CD14-positive monocyte (primary cell): ENCODE measurements at regions not wholly inside any gene's neighbourhood (a gene's known extent, or its start where the extent isn't known, plus 50 kb on each side); places are given as distances from the start of the nearest gene placed in this dataset.

Experiments
- DNase-seq, 3 donors: peaks; one replicate each; pipeline ENCODE4 v3.0.0-alpha.2; 2011 to 2022
- H2AFZ ChIP-seq: 2 replicates; pipeline ENCODE4 v1.6.0; 2012; ENCODE audit warnings: mild to moderate bottlenecking, low read depth, low read length, inconsistent platforms; ENCODE audit not compliant: insufficient read depth, poor library complexity, severe bottlenecking
- H3K27ac ChIP-seq, 2 donors: 1 replicate in 1 of 2; 2 replicates in 1 of 2; pipeline ENCODE4 v1.5.1; 2012 to 2013; ENCODE audit warnings: low read length in 2 of 2, control low read depth in 1 of 2, inconsistent platforms in 1 of 2, low read depth in 1 of 2, mild to moderate bottlenecking in 1 of 2
- H3K27me3 ChIP-seq, 2 donors: one replicate each; pipeline versions ENCODE4 v1.6.0 to v1.6.1; 2011 to 2013; ENCODE audit warnings: low read length in 2 of 2; ENCODE audit not compliant: control insufficient read depth in 2 of 2, insufficient read depth in 2 of 2
- H3K36me3 ChIP-seq, 2 donors: replicated peaks in 1 of 2; 1 replicate in 1 of 2; 2 replicates in 1 of 2; pipeline versions ENCODE4 v1.5.1 to v1.6.1; 2012 to 2013; ENCODE audit warnings: low read length in 2 of 2, control low read depth in 1 of 2, inconsistent platforms in 1 of 2, mild to moderate bottlenecking in 1 of 2; ENCODE audit not compliant: insufficient read depth in 2 of 2, control insufficient read depth in 1 of 2
- H3K4me1 ChIP-seq, 2 donors: 1 replicate in 1 of 2; 2 replicates in 1 of 2; pipeline versions ENCODE4 v1.5.1 to v1.6.1; 2012 to 2013; ENCODE audit warnings: low read length in 2 of 2, control low read depth in 1 of 2, inconsistent platforms in 1 of 2, mild to moderate bottlenecking in 1 of 2, moderate library complexity in 1 of 2; ENCODE audit not compliant: insufficient read depth in 2 of 2, control insufficient read depth in 1 of 2
- H3K4me2 ChIP-seq: replicated peaks from 2 replicates; pipeline ENCODE3; 2012; ENCODE audit warnings: low read length, moderate library complexity, mild to moderate bottlenecking; ENCODE audit not compliant: poor library complexity, severe bottlenecking; ENCODE audit errors: extremely low read depth
- H3K4me3 ChIP-seq, 3 experiments: fragments of 200-600 bp in 1 of 3; sonication (generic) in 1 of 3; replicated peaks in 1 of 3; 1 replicate in 2 of 3; 2 replicates in 1 of 3; pipeline ENCODE4 v1.5.1; 2011 to 2013; ENCODE audit warnings: low read length in 3 of 3, mild to moderate bottlenecking in 3 of 3, control low read depth in 2 of 3, low read depth in 2 of 3, inconsistent platforms in 1 of 3, moderate library complexity in 1 of 3
- H3K79me2 ChIP-seq: 2 replicates; pipeline ENCODE4 v1.6.0; 2012; ENCODE audit warnings: mild to moderate bottlenecking, control low read depth, inconsistent platforms, low read length, moderate library complexity; ENCODE audit not compliant: insufficient read depth
- H3K9ac ChIP-seq: 2 replicates; pipeline ENCODE4 v1.6.0; 2017; ENCODE audit warnings: low read length, mild to moderate bottlenecking; ENCODE audit not compliant: insufficient read depth, poor library complexity, severe bottlenecking
- H3K9me3 ChIP-seq, 2 donors: replicated peaks in 1 of 2; 1 replicate in 1 of 2; 2 replicates in 1 of 2; pipeline versions ENCODE4 v1.5.1 to v1.6.1; 2012 to 2013; ENCODE audit warnings: low read length in 2 of 2, control low read depth in 1 of 2; ENCODE audit not compliant: control insufficient read depth in 1 of 2, insufficient read depth in 1 of 2
- H4K20me1 ChIP-seq: 2 replicates; pipeline ENCODE4 v1.6.0; 2012; ENCODE audit warnings: mild to moderate bottlenecking, low read length, control low read depth, moderate library complexity; ENCODE audit not compliant: insufficient read depth
- H3K27ac Mint-ChIP-seq, 7 donors: one replicate each; pipeline ENCODE4 v1.8.0; 2020; ENCODE audit warnings: mild to moderate bottlenecking in 7 of 7, mixed read lengths in 7 of 7, moderate library complexity in 6 of 7, inconsistent platforms in 2 of 7
- H3K27me3 Mint-ChIP-seq, 3 donors: one replicate each; pipeline ENCODE4 v1.8.0; 2021 to 2022; ENCODE audit warnings: low read depth in 3 of 3, mild to moderate bottlenecking in 3 of 3, mixed read lengths in 3 of 3, moderate library complexity in 3 of 3, inconsistent platforms in 1 of 3
- H3K36me3 Mint-ChIP-seq, 2 donors: one replicate each; pipeline ENCODE4 v1.8.0; 2020; ENCODE audit warnings: mixed read lengths in 2 of 2, inconsistent platforms in 1 of 2, mild to moderate bottlenecking in 1 of 2
- H3K4me1 Mint-ChIP-seq: one replicate; pipeline ENCODE4 v1.8.0; 2020; ENCODE audit warnings: mild to moderate bottlenecking, mixed read lengths
- H3K4me3 Mint-ChIP-seq, 2 donors: one replicate each; pipeline ENCODE4 v1.8.0; 2020; ENCODE audit warnings: mild to moderate bottlenecking in 2 of 2, mixed read lengths in 2 of 2, moderate library complexity in 1 of 2
- H3K9me3 Mint-ChIP-seq, 7 donors: one replicate each; pipeline ENCODE4 v1.8.0; 2020 to 2022; ENCODE audit warnings: mixed read lengths in 7 of 7, mild to moderate bottlenecking in 6 of 7, moderate library complexity in 6 of 7, inconsistent platforms in 2 of 7
- WGBS: methylation state at CpG from one replicate; pipeline ENCODE4 v1.1.5; 2013; ENCODE audit warnings: missing lambda C conversion rate; ENCODE audit not compliant: insufficient coverage; 5-methylcytosine and 5-hydroxymethylcytosine counted together
- intact Hi-C, 2 donors: fragments of 100-400 bp; cut with micrococcal nuclease; formaldehyde crosslinking; loops; one replicate each; pipeline versions ENCODE4 v1.15.0 to v1.15.1; 2023
- TF ChIP-seq, protein P1 (sequence below): fragments of 200-600 bp; IDR thresholded peaks from one replicate; pipeline ENCODE4 v1.8.0; 2022; ENCODE audit warnings: antibody characterized with exemption, mild to moderate bottlenecking

GRCh38 chr6:164795056-164795815, 514.2 kb downstream of the C6orf118 start:
- Mint-ChIP-seq H3K4me1 (no peaks in the 10 kb centered on the region), H3K27me3 (no peaks in the 10 kb centered on the region), H3K9me3 (peaks cover 0 to 15% (median 8%) of the 10 kb centered on the region in 7 donors), H3K4me3 (no peak overlapping the region), H3K36me3 (no peaks in the 10 kb centered on the region), H3K27ac (no peak overlapping the region)
- H3K36me3 ChIP-seq, result no peaks in the 10 kb centered on the region
- no peak for DNase-seq
- no peak overlapping the region for H3K4me2 ChIP-seq
- no peaks in the 10 kb centered on the region for H3K4me1 ChIP-seq
- H3K27me3 ChIP-seq, result no peaks in the 10 kb centered on the region
- H2AFZ ChIP-seq, result no peak overlapping the region
- TF ChIP-seq, protein P1, sequence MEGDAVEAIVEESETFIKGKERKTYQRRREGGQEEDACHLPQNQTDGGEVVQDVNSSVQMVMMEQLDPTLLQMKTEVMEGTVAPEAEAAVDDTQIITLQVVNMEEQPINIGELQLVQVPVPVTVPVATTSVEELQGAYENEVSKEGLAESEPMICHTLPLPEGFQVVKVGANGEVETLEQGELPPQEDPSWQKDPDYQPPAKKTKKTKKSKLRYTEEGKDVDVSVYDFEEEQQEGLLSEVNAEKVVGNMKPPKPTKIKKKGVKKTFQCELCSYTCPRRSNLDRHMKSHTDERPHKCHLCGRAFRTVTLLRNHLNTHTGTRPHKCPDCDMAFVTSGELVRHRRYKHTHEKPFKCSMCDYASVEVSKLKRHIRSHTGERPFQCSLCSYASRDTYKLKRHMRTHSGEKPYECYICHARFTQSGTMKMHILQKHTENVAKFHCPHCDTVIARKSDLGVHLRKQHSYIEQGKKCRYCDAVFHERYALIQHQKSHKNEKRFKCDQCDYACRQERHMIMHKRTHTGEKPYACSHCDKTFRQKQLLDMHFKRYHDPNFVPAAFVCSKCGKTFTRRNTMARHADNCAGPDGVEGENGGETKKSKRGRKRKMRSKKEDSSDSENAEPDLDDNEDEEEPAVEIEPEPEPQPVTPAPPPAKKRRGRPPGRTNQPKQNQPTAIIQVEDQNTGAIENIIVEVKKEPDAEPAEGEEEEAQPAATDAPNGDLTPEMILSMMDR, result no peak
- WGBS, result 81% methylated on average over 4 of the region's 9 CpGs
- H3K79me2 ChIP-seq, result no peaks in the 10 kb centered on the region
- H3K4me3 ChIP-seq, result no peak overlapping the region
- intact Hi-C loops, result no loop called here
- H3K9ac ChIP-seq, result no peak overlapping the region
- H4K20me1 ChIP-seq, result no peaks in the 10 kb centered on the region
- H3K9me3 ChIP-seq, result peaks cover 19 to 26% of the 10 kb centered on the region in 2 donors
- H3K27ac ChIP-seq, result no peak overlapping the region

GRCh38 chr6:164792666-164793065, 516.7 kb downstream of the C6orf118 start:
- peaks cover 1 to 15% (median 8%) of the 10 kb centered on the region in 7 donors for H3K9me3 Mint-ChIP-seq
- no peak overlapping the region for H3K27ac ChIP-seq
- H3K9me3 ChIP-seq, result peaks cover 19 to 26% of the 10 kb centered on the region in 2 donors
- no peaks in the 10 kb centered on the region for H3K27me3 ChIP-seq
- no peak overlapping the region for H3K27ac Mint-ChIP-seq
- no peak overlapping the region for H3K4me3 Mint-ChIP-seq
- no peak for DNase-seq
- H3K27me3 Mint-ChIP-seq, result no peaks in the 10 kb centered on the region
- no peak overlapping the region for H2AFZ ChIP-seq
- no peaks in the 10 kb centered on the region for H3K36me3 Mint-ChIP-seq
- 100% methylated on average over 1 of the region's 1 CpG for WGBS
- no peaks in the 10 kb centered on the region for H3K4me1 Mint-ChIP-seq
- no peaks in the 10 kb centered on the region for H3K4me1 ChIP-seq
- H3K4me3 ChIP-seq, result no peak overlapping the region
- H3K9ac ChIP-seq, result no peak overlapping the region
- intact Hi-C loops, result no loop called here
- H3K79me2 ChIP-seq, result no peaks in the 10 kb centered on the region
- H3K4me2 ChIP-seq, result no peak overlapping the region
- H4K20me1 ChIP-seq, result no peaks in the 10 kb centered on the region
- H3K36me3 ChIP-seq, result no peaks in the 10 kb centered on the region
- TF ChIP-seq, protein P1, result no peak
